ENCODE measurements at regions not wholly inside any gene's neighbourhood (a gene's known extent, or its start where the extent isn't known, plus 50 kb on each side); places are given as distances from the start of the nearest gene placed in this dataset.

- no peaks in the 10 kb centered on the region for H4K20me1 ChIP-seq (ENCODE audit: insufficient read depth, low read length)
- no peak overlapping the region for H3K27ac ChIP-seq (ENCODE audit: low read length)
- no peak overlapping the region for H3K9ac ChIP-seq (ENCODE audit: low read length)
- no peak overlapping the region for H3K4me3 ChIP-seq (ENCODE audit: low read length)
- no peak overlapping the region for H2AFZ ChIP-seq (ENCODE audit: low read depth, low read length)
- H3K79me2 ChIP-seq (ENCODE audit: low read length) = no peaks in the 10 kb centered on the region
- H3K36me3 ChIP-seq (replicated peaks; ENCODE audit: low read depth, low read length) = no peaks in the 10 kb centered on the region
- no peaks in the 10 kb centered on the region; the same call in 1 of the 2 replicates for H3K27me3 ChIP-seq (ENCODE audit: low read depth, low read length)
- TF ChIP-seq, protein P1, sequence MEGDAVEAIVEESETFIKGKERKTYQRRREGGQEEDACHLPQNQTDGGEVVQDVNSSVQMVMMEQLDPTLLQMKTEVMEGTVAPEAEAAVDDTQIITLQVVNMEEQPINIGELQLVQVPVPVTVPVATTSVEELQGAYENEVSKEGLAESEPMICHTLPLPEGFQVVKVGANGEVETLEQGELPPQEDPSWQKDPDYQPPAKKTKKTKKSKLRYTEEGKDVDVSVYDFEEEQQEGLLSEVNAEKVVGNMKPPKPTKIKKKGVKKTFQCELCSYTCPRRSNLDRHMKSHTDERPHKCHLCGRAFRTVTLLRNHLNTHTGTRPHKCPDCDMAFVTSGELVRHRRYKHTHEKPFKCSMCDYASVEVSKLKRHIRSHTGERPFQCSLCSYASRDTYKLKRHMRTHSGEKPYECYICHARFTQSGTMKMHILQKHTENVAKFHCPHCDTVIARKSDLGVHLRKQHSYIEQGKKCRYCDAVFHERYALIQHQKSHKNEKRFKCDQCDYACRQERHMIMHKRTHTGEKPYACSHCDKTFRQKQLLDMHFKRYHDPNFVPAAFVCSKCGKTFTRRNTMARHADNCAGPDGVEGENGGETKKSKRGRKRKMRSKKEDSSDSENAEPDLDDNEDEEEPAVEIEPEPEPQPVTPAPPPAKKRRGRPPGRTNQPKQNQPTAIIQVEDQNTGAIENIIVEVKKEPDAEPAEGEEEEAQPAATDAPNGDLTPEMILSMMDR (IDR thresholded peaks at IDR 0.05; ENCODE audit: low read depth, low read length) = no peak
- H3K4me1 ChIP-seq (ENCODE audit: low read length) = peaks cover 11% of the 10 kb centered on the region
- H3K9me3 ChIP-seq (ENCODE audit: insufficient read depth, low read length) = no peaks in the 10 kb centered on the region
- H3K4me2 ChIP-seq (ENCODE audit: low read length) = no peak overlapping the region
Measured at GRCh38 chr6:20317430-20317829, 84.2 kb upstream of the E2F3 start.

GRCh38 chr6:20318851-20319387 is 82.8 kb upstream of the E2F3 start:
- no peak overlapping the region for H3K27ac ChIP-seq (ENCODE audit: low read length)
- no peak for TF ChIP-seq EZH2phosphoT487 (IDR thresholded peaks at IDR 0.05; ENCODE audit: low read depth)
- TF ChIP-seq, protein P1 (IDR thresholded peaks at IDR 0.05; ENCODE audit: low read depth, low read length) = no peak
- H3K36me3 ChIP-seq (replicated peaks; ENCODE audit: low read depth, low read length) = no peaks in the 10 kb centered on the region
- H2AFZ ChIP-seq (ENCODE audit: low read depth, low read length) = no peak overlapping the region
- peak overlapping the region; percentile 81; the same call in 1 of the 2 replicates for H3K4me3 ChIP-seq (ENCODE audit: low read length)
- H3K27me3 ChIP-seq (ENCODE audit: low read depth, low read length) = no peaks in the 10 kb centered on the region; the same call in 1 of the 2 replicates
- no peaks in the 10 kb centered on the region for H4K20me1 ChIP-seq (ENCODE audit: insufficient read depth, low read length)
- H3K9ac ChIP-seq (ENCODE audit: low read length) = no peak overlapping the region
- H3K79me2 ChIP-seq (ENCODE audit: low read length) = no peaks in the 10 kb centered on the region
- H3K4me2 ChIP-seq (ENCODE audit: low read length) = no peak overlapping the region; the same call in 1 of the 2 replicates
- no peaks in the 10 kb centered on the region for H3K9me3 ChIP-seq (ENCODE audit: insufficient read depth, low read length)
- peaks cover 11% of the 10 kb centered on the region for H3K4me1 ChIP-seq (ENCODE audit: low read length)

DNA sequence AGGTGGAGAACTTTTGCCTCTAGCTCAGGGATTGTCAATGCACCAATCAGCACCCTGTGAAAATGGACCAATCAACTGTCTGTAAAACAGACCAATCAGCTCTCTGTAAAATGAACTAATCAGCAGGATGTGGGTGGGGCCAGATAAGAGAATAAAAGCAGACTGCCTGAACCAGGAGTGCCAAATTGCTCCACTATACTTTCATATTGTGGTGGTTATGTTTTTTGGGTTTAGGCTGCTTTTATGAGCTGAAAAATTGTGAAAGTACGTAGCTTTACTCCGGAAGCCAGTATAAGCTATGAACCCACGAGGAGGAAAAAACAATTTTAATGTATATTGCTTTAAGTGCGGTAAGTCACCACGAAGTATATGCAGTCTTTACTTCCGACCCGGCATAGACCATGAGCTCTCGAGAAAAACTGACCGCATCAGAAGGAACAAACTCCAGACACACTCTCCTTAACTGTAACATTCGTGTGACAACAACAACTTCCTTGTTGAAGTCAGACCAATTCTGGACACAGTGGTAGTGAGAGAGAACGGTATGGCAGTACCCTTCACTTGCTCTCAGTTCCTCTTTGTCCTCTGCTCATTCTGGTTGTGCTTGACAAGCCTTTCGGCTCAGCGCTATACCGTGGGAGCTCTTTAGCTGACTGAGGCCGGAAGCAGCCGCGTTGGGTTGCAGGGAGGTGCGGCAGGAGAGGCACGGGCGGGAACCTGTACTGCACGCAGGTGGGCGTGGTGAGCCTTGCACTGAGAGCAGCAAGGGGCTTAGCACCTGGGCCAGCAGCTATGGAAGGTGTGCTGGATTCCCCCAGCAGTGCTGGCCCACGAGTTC is 81.9 kb upstream of the E2F3 start:
- no peaks in the 10 kb centered on the region for H3K79me2 ChIP-seq (ENCODE audit: low read length)
- H3K4me3 ChIP-seq (ENCODE audit: low read length) = peak overlapping the region; percentile 81
- no peaks in the 10 kb centered on the region for H3K9me3 ChIP-seq (ENCODE audit: insufficient read depth, low read length)
- H3K27me3 ChIP-seq (ENCODE audit: low read depth, low read length) = no peaks in the 10 kb centered on the region; the same call in 1 of the 2 replicates
- peaks cover 11% of the 10 kb centered on the region for H3K4me1 ChIP-seq (ENCODE audit: low read length)
- peak overlapping the region; percentile 94 for H2AFZ ChIP-seq (ENCODE audit: low read depth, low read length)
- H3K27ac ChIP-seq (ENCODE audit: low read length) = peak overlapping the region; percentile 89
- TF ChIP-seq, protein P1 (IDR thresholded peaks at IDR 0.05; ENCODE audit: low read depth, low read length) = no peak
- TF ChIP-seq EZH2phosphoT487 (IDR thresholded peaks at IDR 0.05; ENCODE audit: low read depth) = no peak
- peak overlapping the region; percentile 98 for H3K4me2 ChIP-seq (ENCODE audit: low read length)
- H4K20me1 ChIP-seq (ENCODE audit: insufficient read depth, low read length) = no peaks in the 10 kb centered on the region
- H3K36me3 ChIP-seq (replicated peaks; ENCODE audit: low read depth, low read length) = no peaks in the 10 kb centered on the region
- H3K9ac ChIP-seq (ENCODE audit: low read length) = peak overlapping the region; percentile 80

- Histone ChIP-seq H2AFZ (ENCODE audit: low read depth, low read length) (no peak overlapping the region), H3K4me3 (ENCODE audit: low read length) (no peak overlapping the region), H3K79me2 (ENCODE audit: low read length) (no peaks in the 10 kb centered on the region), H3K9ac (ENCODE audit: low read length) (no peak overlapping the region), H3K36me3 (replicated peaks; ENCODE audit: low read depth, low read length) (no peaks in the 10 kb centered on the region), H3K9me3 (ENCODE audit: insufficient read depth, low read length) (no peaks in the 10 kb centered on the region), H3K4me2 (ENCODE audit: low read length) (no peak overlapping the region), H4K20me1 (ENCODE audit: insufficient read depth, low read length) (no peaks in the 10 kb centered on the region), H3K4me1 (ENCODE audit: low read length) (no peaks in the 10 kb centered on the region), H3K27ac (ENCODE audit: low read length) (no peak overlapping the region), H3K27me3 (ENCODE audit: low read depth, low read length) (peaks cover 7% of the 10 kb centered on the region; the same call in 1 of the 2 replicates)
- no peak for TF ChIP-seq EZH2phosphoT487 (IDR thresholded peaks at IDR 0.05; ENCODE audit: low read depth)
- TF ChIP-seq, protein P1 (IDR thresholded peaks at IDR 0.05; ENCODE audit: low read depth, low read length) = no peak
Measured at GRCh38 chr6:20325641-20326421, 75.8 kb upstream of the E2F3 start.
